ENCODE measurements at regions not wholly inside any gene's neighbourhood (a gene's known extent, or its start where the extent isn't known, plus 50 kb on each side); places are given as distances from the start of the nearest gene placed in this dataset.

GRCh38 chr4:115433491-115433890 lies 320.1 kb upstream of the NDST4 start:
- 0% methylated on average over 1 of the region's 1 CpG for WGBS (ENCODE audit: low lambda C conversion rate)
- POLR2A ChIA-PET, result no interaction called here
- no peaks in the 10 kb centered on the region for H3K4me1 ChIP-seq (ENCODE audit: insufficient read depth, low read length)
- H3K4me2 ChIP-seq (ENCODE audit: low read depth, low read length), result no peak overlapping the region
- no TSS peak for BruUV-seq (replicated peaks)
- H3K9me3 ChIP-seq (ENCODE audit: low read length), result no peaks in the 10 kb centered on the region
- no peaks in the 10 kb centered on the region for H4K20me1 ChIP-seq (ENCODE audit: insufficient read depth, low read length)
- H3K4me3 ChIP-seq (replicated peaks in 1 of 3; ENCODE audit: insufficient read depth in 1 of 3, low read depth in 2 of 3, low read length in 3 of 3), result no peak overlapping the region
- DNase-seq (ENCODE audit: low spot score) (no peak), ATAC-seq (no peak), FAIRE-seq (no peak)
- TF ChIP-seq ZNF7 (CRISPR knock-in tag; IDR thresholded peaks at IDR 0.05), result no peak
- TF ChIP-seq MED13 (CRISPR knock-in tag; IDR thresholded peaks at IDR 0.05), result no peak
- TF ChIP-seq PLSCR1 (CRISPR knock-in tag; IDR thresholded peaks at IDR 0.05; ENCODE audit: borderline replicate concordance), result no peak
- TF ChIP-seq KLF12 (CRISPR knock-in tag; IDR thresholded peaks at IDR 0.05; ENCODE audit: borderline replicate concordance), result no peak
- no peak for TF ChIP-seq NR2F2 (IDR thresholded peaks at IDR 0.05; ENCODE audit: borderline replicate concordance, low read depth)
- no peak for TF ChIP-seq GABPB1 (CRISPR knock-in tag; IDR thresholded peaks at IDR 0.05)
- TF ChIP-seq CEBPB (IDR thresholded peaks at IDR 0.05; ENCODE audit: borderline replicate concordance, low read depth, low read length), result no peak
- TF ChIP-seq ZNF546 (CRISPR knock-in tag; conservative IDR thresholded peaks at IDR 0.05), result no peak
- TF ChIP-seq SETDB1 (CRISPR knock-in tag; IDR thresholded peaks at IDR 0.05; ENCODE audit: borderline replicate concordance), result no peak
- no peak for TF ChIP-seq ZNF549 (CRISPR knock-in tag; IDR thresholded peaks at IDR 0.05)
- no peak for TF ChIP-seq ZMYM4 (CRISPR knock-in tag; IDR thresholded peaks at IDR 0.05)
- H3K36me3 ChIP-seq (replicated peaks in 1 of 2; ENCODE audit: control insufficient read depth in 1 of 2, insufficient read depth in 2 of 2, low read length in 2 of 2), result no peaks in the 10 kb centered on the region
- CTCF ChIA-PET (ENCODE audit: low intra/inter-chr PET ratio, low total read pairs), result no interaction called here
- H3K27me3 ChIP-seq (ENCODE audit: control insufficient read depth in 1 of 2, insufficient read depth in 2 of 2, low read length in 2 of 2), result no peaks in the 10 kb centered on the region
- intact Hi-C loops (cut with micrococcal nuclease; ENCODE audit: unreplicated experiment), result no loop called here
- in situ Hi-C loops (cut with HindIII; ENCODE audit: extremely low pct_ligation_motif_present, low pct_unique_long_range_greater_than_20kb), result no loop called here
- H3K9ac ChIP-seq (ENCODE audit: insufficient read depth, low read depth, low read length), result no peak overlapping the region
- no peak overlapping the region for H3K27ac ChIP-seq (ENCODE audit: extremely low read length, insufficient read depth, low read length)
- no peaks in the 10 kb centered on the region for H3K79me2 ChIP-seq (ENCODE audit: insufficient read depth, low read length)
- H2AFZ ChIP-seq (ENCODE audit: low read length), result no peak overlapping the region

Data from HepG2 (cell line).